Smooth muscle cell (in vitro differentiated cells): ENCODE measurements at regions not wholly inside any gene's neighbourhood (a gene's known extent, or its start where the extent isn't known, plus 50 kb on each side); places are given as distances from the start of the nearest gene placed in this dataset.

Source experiments
- DNase-seq: peaks from one replicate; lab custom pipeline; 2025; ENCODE audit not compliant: unreplicated experiment; lab: John Stamatoyannopoulos, UW
- H2AFZ ChIP-seq: fragments of 200-600 bp; sonication (generic); 2 replicates; pipeline ENCODE4 v1.6.0; 2016; ENCODE audit warnings: antibody characterized with exemption, low read depth, mild to moderate bottlenecking
- H3F3A ChIP-seq: fragments of 200-600 bp; sonication (generic); 2 replicates; pipeline ENCODE4 v1.6.0; 2017; ENCODE audit warnings: antibody characterized with exemption, low read depth
- H3K27ac ChIP-seq: fragments of 200-600 bp; sonication (generic); 2 replicates; pipeline ENCODE4 v1.5.1; 2016; ENCODE audit warnings: low read depth, mild to moderate bottlenecking
- H3K27me3 ChIP-seq: fragments of 200-600 bp; sonication (generic); 2 replicates; pipeline ENCODE4 v1.6.1; 2016; ENCODE audit warnings: low read depth, mild to moderate bottlenecking
- H3K36me3 ChIP-seq: fragments of 200-600 bp; sonication (generic); 2 replicates; pipeline ENCODE4 v1.5.1; 2016; ENCODE audit warnings: low read depth
- H3K4me1 ChIP-seq: fragments of 200-600 bp; sonication (generic); 2 replicates; pipeline ENCODE4 v1.5.1; 2016; ENCODE audit warnings: low read depth
- H3K4me2 ChIP-seq: fragments of 200-600 bp; sonication (generic); 2 replicates; pipeline ENCODE4 v1.6.0; 2016; ENCODE audit warnings: mild to moderate bottlenecking
- H3K4me3 ChIP-seq: fragments of 200-600 bp; sonication (generic); 2 replicates; pipeline ENCODE4 v1.5.1; 2016; ENCODE audit warnings: mild to moderate bottlenecking
- H3K79me2 ChIP-seq: fragments of 200-600 bp; sonication (generic); 2 replicates; pipeline ENCODE4 v1.6.0; 2016; ENCODE audit warnings: low read depth, mild to moderate bottlenecking
- H3K9ac ChIP-seq: fragments of 200-600 bp; sonication (generic); 2 replicates; pipeline ENCODE4 v1.6.0; 2016; ENCODE audit warnings: low read depth
- H3K9me3 ChIP-seq: fragments of 200-600 bp; sonication (generic); replicated peaks from 2 replicates; pipeline ENCODE4 v1.5.1; 2016; ENCODE audit warnings: low read depth
- H4K20me1 ChIP-seq: fragments of 200-600 bp; sonication (generic); 2 replicates; pipeline ENCODE4 v1.6.0; 2016; ENCODE audit warnings: low read depth
- CTCF ChIP-seq: fragments of 200-600 bp; sonication (generic); IDR thresholded peaks from 2 replicates; pipeline ENCODE4 v1.5.1; 2017; ENCODE audit warnings: borderline replicate concordance, mild to moderate bottlenecking, antibody characterized with exemption; ENCODE audit not compliant: insufficient read depth, poor library complexity, severe bottlenecking
- WGBS: methylation state at CpG from one replicate; pipeline ENCODE4 v1.1.7; 2016; ENCODE audit warnings: low lambda C conversion rate; 5-methylcytosine and 5-hydroxymethylcytosine counted together

DNA sequence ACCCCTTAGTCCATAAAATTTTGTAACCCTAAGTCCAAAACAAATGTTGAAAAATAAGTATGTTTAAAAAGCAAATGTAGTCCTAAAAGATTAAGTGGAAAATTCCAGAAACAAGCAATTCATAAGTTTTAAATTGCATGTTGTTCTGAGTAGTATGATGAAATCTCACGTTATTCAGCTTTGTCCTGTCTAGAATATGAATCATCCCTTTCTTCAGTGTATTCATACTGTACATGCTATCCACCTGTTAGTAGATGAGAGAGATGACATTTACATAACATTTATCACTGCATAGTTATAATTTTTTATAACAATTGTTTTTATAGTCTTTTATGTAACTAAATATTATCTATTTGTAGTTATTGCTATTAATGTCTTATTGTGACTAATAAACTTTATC lies 622.3 kb upstream of the CHORDC1 start:
- TF ChIP-seq CTCF, result no peak
- Histone ChIP-seq H3K9ac (no peak overlapping the region), H2AFZ (no peak overlapping the region), H3K4me3 (no peak overlapping the region), H3K36me3 (no peaks in the 10 kb centered on the region), H3F3A (no peaks in the 10 kb centered on the region), H3K27me3 (no peaks in the 10 kb centered on the region), H3K27ac (no peak overlapping the region), H4K20me1 (no peaks in the 10 kb centered on the region), H3K9me3 (no peaks in the 10 kb centered on the region), H3K4me1 (no peaks in the 10 kb centered on the region), H3K4me2 (no peak overlapping the region), H3K79me2 (no peaks in the 10 kb centered on the region)
- 67% methylated on average over 1 of the region's 1 CpG for WGBS
- DNase-seq, result no peak

GRCh38 chr11:90844041-90844440 lies 621.2 kb upstream of the CHORDC1 start:
- WGBS, result 86% methylated on average over 3 of the region's 3 CpGs
- Histone ChIP-seq H3K27ac (no peak overlapping the region), H3K27me3 (no peaks in the 10 kb centered on the region), H3K9me3 (no peaks in the 10 kb centered on the region), H3K4me3 (no peak overlapping the region), H3K9ac (no peak overlapping the region), H3K36me3 (no peaks in the 10 kb centered on the region), H3K4me1 (no peaks in the 10 kb centered on the region), H3K4me2 (no peak overlapping the region), H3K79me2 (no peaks in the 10 kb centered on the region), H4K20me1 (no peaks in the 10 kb centered on the region), H3F3A (no peaks in the 10 kb centered on the region), H2AFZ (no peak overlapping the region)
- TF ChIP-seq CTCF, result no peak
- DNase-seq, result no peak

DNA sequence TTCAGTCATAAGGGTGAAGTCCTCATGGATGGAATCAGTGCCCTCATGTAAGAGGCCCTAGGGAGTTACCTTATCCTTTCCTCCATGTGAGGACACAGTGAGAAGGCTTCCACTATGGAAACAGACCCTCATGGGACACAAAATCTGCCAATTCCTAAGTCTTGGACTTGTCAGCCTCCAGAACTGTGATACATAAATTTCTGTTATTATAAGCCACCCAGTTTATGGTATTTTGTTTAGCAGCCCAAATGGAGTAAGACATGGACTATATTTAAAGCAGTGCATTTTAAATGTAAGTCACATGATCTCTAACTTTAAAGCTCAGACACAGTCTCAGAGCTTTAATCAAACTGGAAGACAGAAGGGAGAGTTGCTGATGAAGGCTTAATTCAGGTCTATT lies 619.8 kb upstream of the CHORDC1 start:
- no peaks in the 10 kb centered on the region for H3K27me3 ChIP-seq
- no peaks in the 10 kb centered on the region for H3K36me3 ChIP-seq
- no peaks in the 10 kb centered on the region for H3F3A ChIP-seq
- no peak overlapping the region for H3K4me2 ChIP-seq
- H3K9me3 ChIP-seq, result no peaks in the 10 kb centered on the region
- H4K20me1 ChIP-seq, result no peaks in the 10 kb centered on the region
- H3K79me2 ChIP-seq, result no peaks in the 10 kb centered on the region
- H3K4me3 ChIP-seq, result no peak overlapping the region
- H3K4me1 ChIP-seq, result no peaks in the 10 kb centered on the region
- no peak overlapping the region for H3K9ac ChIP-seq
- H2AFZ ChIP-seq, result no peak overlapping the region
- TF ChIP-seq CTCF, result no peak
- no peak for DNase-seq
- no peak overlapping the region for H3K27ac ChIP-seq

GRCh38 chr11:90840071-90840470 lies 617.2 kb upstream of the CHORDC1 start:
- Histone ChIP-seq H3K9me3 (no peaks in the 10 kb centered on the region), H4K20me1 (no peaks in the 10 kb centered on the region), H3F3A (no peaks in the 10 kb centered on the region), H2AFZ (no peak overlapping the region), H3K4me1 (no peaks in the 10 kb centered on the region), H3K4me3 (no peak overlapping the region), H3K36me3 (no peaks in the 10 kb centered on the region), H3K27me3 (no peaks in the 10 kb centered on the region), H3K4me2 (no peak overlapping the region), H3K9ac (no peak overlapping the region), H3K79me2 (no peaks in the 10 kb centered on the region), H3K27ac (no peak overlapping the region)
- 71% methylated on average over 2 of the region's 2 CpGs for WGBS
- TF ChIP-seq CTCF, result no peak
- no peak for DNase-seq
